GM13977 (cell line): ENCODE measurements at regions not wholly inside any gene's neighbourhood (a gene's known extent, or its start where the extent isn't known, plus 50 kb on each side); places are given as distances from the start of the nearest gene placed in this dataset.

Source experiments
- DNase-seq: peaks from one replicate; pipeline ENCODE4 v3.0.0; 2012; ENCODE audit warnings: low spot score
- in situ Hi-C: fragments of 300-500 bp; cut with MboI; formaldehyde crosslinking; loops from one replicate; pipeline ENCODE4 v1.12.0; 2022; ENCODE audit warnings: low sequenced_read_pairs, low pct_unique_long_range_greater_than_20kb, mixed read lengths, inconsistent platforms; ENCODE audit not compliant: unreplicated experiment
- TF ChIP-seq, protein P1 (sequence below): IDR thresholded peaks from 2 replicates; pipeline ENCODE4 v1.5.1; 2012; ENCODE audit warnings: mild to moderate bottlenecking, control low read depth; ENCODE audit not compliant: insufficient read depth; ENCODE audit errors: extremely low read depth, missing control alignments

DNA sequence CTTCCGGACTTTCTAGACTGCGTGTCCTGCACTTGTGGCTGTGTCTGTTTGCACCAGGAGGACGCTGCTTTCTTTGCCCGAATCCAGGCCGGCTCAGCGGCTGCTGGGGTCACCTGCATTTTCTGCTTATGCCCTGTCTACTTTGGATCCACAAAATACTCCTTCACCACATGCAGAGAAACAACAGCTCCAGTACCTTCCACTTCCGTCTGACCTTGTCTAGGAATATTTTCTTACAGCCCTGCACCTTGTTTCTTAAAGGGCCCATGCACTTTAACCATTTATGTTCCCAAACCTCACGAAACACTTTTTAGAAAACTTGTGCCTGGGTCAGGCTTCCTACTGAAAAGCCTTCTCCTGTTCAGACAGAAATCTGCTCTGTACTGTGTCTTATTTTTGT, 129.4 kb upstream of the NCK2 start:
- in situ Hi-C loops: no loop called here
- DNase-seq: no peak
- TF ChIP-seq, protein P1, sequence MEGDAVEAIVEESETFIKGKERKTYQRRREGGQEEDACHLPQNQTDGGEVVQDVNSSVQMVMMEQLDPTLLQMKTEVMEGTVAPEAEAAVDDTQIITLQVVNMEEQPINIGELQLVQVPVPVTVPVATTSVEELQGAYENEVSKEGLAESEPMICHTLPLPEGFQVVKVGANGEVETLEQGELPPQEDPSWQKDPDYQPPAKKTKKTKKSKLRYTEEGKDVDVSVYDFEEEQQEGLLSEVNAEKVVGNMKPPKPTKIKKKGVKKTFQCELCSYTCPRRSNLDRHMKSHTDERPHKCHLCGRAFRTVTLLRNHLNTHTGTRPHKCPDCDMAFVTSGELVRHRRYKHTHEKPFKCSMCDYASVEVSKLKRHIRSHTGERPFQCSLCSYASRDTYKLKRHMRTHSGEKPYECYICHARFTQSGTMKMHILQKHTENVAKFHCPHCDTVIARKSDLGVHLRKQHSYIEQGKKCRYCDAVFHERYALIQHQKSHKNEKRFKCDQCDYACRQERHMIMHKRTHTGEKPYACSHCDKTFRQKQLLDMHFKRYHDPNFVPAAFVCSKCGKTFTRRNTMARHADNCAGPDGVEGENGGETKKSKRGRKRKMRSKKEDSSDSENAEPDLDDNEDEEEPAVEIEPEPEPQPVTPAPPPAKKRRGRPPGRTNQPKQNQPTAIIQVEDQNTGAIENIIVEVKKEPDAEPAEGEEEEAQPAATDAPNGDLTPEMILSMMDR: no peak

- TF ChIP-seq, protein P1: no peak
- in situ Hi-C loops: no loop called here
- DNase-seq: no peak
Observed at GRCh38 chr2:105611811-105612424, 132.8 kb upstream of the NCK2 start.

- no peak for DNase-seq
- TF ChIP-seq, protein P1: no peak
- in situ Hi-C loops: no loop called here
Observed at GRCh38 chr2:105611333-105611637, 133.4 kb upstream of the NCK2 start.

DNA sequence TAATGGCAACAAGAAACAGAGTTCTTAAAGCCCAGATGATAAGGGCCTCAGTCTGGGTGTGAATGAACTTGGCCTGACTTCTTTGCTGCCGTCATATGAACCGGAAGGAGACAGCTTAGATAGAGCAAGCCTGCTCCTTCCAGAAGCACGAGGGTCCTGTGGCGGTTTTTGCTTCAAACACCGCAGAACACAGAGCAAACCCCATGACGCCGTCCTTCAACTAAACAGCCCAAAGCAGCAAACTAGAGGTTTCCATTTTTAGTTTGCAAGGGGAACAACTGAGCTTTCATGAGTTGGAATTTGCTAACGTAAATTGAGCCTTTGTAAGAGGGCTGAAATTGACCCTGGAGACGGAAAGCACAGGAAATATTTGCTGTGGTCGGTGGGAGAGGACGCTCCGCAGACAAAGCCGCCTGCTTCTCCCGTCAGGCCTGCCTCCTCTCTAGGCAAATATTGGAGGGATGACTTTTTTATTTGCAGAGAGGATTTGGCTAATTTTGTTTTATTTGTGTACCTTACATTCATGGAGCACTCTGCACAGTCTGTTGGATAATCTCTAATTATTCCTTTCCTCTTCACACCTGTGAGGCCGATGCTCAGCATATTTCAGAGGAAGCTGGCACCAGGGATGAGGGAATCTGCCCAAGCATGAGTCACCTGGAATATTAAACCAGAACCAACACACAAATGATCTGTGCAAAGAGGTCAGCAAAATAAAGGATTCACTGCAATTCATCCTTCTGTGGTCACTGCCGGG, 134.0 kb upstream of the NCK2 start:
- no peak for DNase-seq
- TF ChIP-seq, protein P1: no peak
- in situ Hi-C loops: no loop called here

DNA sequence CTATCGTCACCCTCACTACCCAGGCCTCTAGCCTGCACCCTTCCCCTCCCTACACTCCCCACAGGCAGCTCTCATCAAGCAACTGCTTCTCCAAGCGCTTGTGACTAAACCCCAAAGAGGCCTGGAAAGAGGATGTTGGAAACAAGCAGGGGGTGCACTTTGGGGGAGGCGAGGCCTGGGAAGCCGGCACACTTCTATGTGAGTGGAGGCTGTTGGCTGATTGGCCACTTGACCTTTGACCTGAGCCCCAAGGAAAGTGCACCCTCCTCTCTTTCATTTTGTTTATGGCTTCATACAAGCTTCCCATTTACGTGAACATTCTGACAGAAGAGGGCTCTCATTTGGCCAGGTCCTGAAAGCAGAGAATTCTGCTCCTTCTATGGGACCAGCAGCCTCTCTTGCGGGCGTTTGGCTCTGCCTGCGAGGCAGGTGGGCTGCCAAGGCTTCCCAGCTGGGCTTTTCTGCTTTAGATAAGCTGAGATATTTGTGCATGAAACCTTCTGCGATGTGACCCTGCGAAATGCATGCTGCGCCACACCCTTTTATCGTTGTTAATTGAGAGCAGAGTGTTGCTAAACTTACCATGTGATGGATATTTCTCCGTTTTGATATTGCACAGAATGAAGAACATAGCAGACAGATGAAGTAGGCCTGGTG, 134.8 kb upstream of the NCK2 start:
- in situ Hi-C loops: no loop called here
- TF ChIP-seq, protein P1: no peak
- no peak for DNase-seq

GRCh38 chr2:105607920-105608504, 136.7 kb upstream of the NCK2 start:
- in situ Hi-C loops: no loop called here
- TF ChIP-seq, protein P1: no peak
- no peak for DNase-seq
